ENCODE measurements at regions not wholly inside any gene's neighbourhood (a gene's known extent, or its start where the extent isn't known, plus 50 kb on each side); places are given as distances from the start of the nearest gene placed in this dataset.
"Not testable (repeated sequence)": the region's sequence is repeated elsewhere in the genome, so short reads cannot be mapped to it uniquely, and the experiment has no call there.

DNA sequence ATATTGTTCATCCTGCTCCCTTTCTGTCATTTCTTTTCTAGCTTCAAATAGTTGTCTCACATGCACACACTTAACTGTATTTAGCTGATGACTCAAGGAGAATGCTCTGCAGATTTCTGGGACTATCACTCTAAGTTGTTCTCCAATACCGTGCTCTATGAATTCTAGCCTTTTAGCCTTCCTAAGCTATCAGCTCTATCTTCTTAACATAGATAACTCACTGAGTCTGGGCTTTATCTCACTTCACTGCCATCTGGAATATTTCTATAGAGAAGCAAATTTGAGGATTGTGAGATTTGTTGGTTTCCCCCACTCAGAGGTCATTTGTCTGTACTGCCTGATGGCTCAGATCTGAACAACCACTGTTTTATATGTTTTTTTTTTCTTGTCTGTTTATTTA lies 369.7 kb downstream of the TUSC1 start:
- WGBS (ENCODE audit: insufficient coverage): 69% methylated on average over 1 of the region's 1 CpG
- no peaks in the 10 kb centered on the region for H3K4me1 ChIP-seq (ENCODE audit: control insufficient read depth, insufficient read depth, low read length)
- H3K9me3 ChIP-seq (ENCODE audit: control insufficient read depth, insufficient read depth, low read length): peaks cover 2% of the 10 kb centered on the region
- H3K9me3 Mint-ChIP-seq: peaks cover 6 to 23% of the 10 kb centered on the region in 2 donors
- H3K27ac Mint-ChIP-seq: no peak overlapping the region
- no peaks in the 10 kb centered on the region for H3K36me3 ChIP-seq (ENCODE audit: control insufficient read depth, insufficient read depth, low read length)
- no peak overlapping the region for H3K4me3 ChIP-seq (ENCODE audit: low read length)
- TF ChIP-seq, protein P1, sequence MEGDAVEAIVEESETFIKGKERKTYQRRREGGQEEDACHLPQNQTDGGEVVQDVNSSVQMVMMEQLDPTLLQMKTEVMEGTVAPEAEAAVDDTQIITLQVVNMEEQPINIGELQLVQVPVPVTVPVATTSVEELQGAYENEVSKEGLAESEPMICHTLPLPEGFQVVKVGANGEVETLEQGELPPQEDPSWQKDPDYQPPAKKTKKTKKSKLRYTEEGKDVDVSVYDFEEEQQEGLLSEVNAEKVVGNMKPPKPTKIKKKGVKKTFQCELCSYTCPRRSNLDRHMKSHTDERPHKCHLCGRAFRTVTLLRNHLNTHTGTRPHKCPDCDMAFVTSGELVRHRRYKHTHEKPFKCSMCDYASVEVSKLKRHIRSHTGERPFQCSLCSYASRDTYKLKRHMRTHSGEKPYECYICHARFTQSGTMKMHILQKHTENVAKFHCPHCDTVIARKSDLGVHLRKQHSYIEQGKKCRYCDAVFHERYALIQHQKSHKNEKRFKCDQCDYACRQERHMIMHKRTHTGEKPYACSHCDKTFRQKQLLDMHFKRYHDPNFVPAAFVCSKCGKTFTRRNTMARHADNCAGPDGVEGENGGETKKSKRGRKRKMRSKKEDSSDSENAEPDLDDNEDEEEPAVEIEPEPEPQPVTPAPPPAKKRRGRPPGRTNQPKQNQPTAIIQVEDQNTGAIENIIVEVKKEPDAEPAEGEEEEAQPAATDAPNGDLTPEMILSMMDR (IDR thresholded peaks at IDR 0.05): no peak
- ATAC-seq (no peak), DNase-seq (no peak)
- intact Hi-C loops (cut with micrococcal nuclease): no loop called here
- no peaks in the 10 kb centered on the region for H3K4me1 Mint-ChIP-seq
- H3K27ac ChIP-seq (ENCODE audit: low read length): no peak overlapping the region
- H3K27me3 ChIP-seq (ENCODE audit: control insufficient read depth, insufficient read depth, low read length): no peaks in the 10 kb centered on the region
- H3K4me3 Mint-ChIP-seq: no peak overlapping the region
- H3K36me3 Mint-ChIP-seq: peaks cover 7% of the 10 kb centered on the region
- H3K27me3 Mint-ChIP-seq (ENCODE audit: low read depth in 2 of 2): no peaks in the 10 kb centered on the region

DNA sequence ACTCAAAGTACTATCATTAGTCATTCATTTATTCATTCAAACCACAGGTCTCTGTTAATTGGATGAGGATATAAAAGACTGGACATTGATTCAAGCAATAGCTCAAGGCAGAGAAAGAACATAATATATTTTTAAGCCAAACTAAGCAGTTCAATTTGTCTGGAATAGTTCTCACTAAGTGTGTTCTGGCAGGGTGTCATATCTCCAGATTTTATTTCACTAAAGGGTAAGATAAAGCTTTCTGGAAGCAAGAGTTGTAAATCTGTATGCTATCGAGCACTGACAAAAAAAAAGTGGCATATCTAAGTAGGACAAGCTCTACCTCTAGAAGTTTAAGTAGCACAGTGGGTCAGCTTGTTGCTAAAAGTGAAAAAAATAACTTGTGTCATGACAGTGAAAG lies 375.6 kb downstream of the TUSC1 start:
- intact Hi-C loops (cut with micrococcal nuclease): no loop called here
- TF ChIP-seq, protein P1 (IDR thresholded peaks at IDR 0.05): no peak
- H3K36me3 ChIP-seq (ENCODE audit: control insufficient read depth, insufficient read depth, low read length): no peaks in the 10 kb centered on the region
- no peaks in the 10 kb centered on the region for H3K4me1 ChIP-seq (ENCODE audit: control insufficient read depth, insufficient read depth, low read length)
- H3K4me3 ChIP-seq (ENCODE audit: low read length): no peak overlapping the region
- Mint-ChIP-seq H3K27me3 (ENCODE audit: low read depth in 2 of 2) (no peaks in the 10 kb centered on the region), H3K36me3 (no peaks in the 10 kb centered on the region), H3K27ac (no peak overlapping the region), H3K4me1 (no peaks in the 10 kb centered on the region), H3K9me3 (peaks cover 13 to 22% of the 10 kb centered on the region in 2 donors), H3K4me3 (no peak overlapping the region)
- ATAC-seq (no peak), DNase-seq (no peak)
- no peak overlapping the region for H3K27ac ChIP-seq (ENCODE audit: low read length)
- 31% methylated on average over 1 of the region's 1 CpG for WGBS (ENCODE audit: insufficient coverage)
- no peaks in the 10 kb centered on the region for H3K27me3 ChIP-seq (ENCODE audit: control insufficient read depth, insufficient read depth, low read length)
- H3K9me3 ChIP-seq (ENCODE audit: control insufficient read depth, insufficient read depth, low read length): no peaks in the 10 kb centered on the region

- H3K4me3 Mint-ChIP-seq; intact Hi-C loops (cut with micrococcal nuclease); H3K9me3 ChIP-seq (ENCODE audit: control insufficient read depth, insufficient read depth, low read length); H3K4me1 Mint-ChIP-seq; H3K27me3 Mint-ChIP-seq (ENCODE audit: low read depth in 2 of 2); H3K36me3 Mint-ChIP-seq; H3K4me1 ChIP-seq (ENCODE audit: control insufficient read depth, insufficient read depth, low read length); ATAC-seq; H3K27ac Mint-ChIP-seq; H3K36me3 ChIP-seq (ENCODE audit: control insufficient read depth, insufficient read depth, low read length); H3K27me3 ChIP-seq (ENCODE audit: control insufficient read depth, insufficient read depth, low read length); H3K4me3 ChIP-seq (ENCODE audit: low read length); DNase-seq; H3K27ac ChIP-seq (ENCODE audit: low read length): not testable (repeated sequence)
- peaks cover 14 to 17% of the 10 kb centered on the region in 2 donors for H3K9me3 Mint-ChIP-seq
- WGBS (ENCODE audit: insufficient coverage): 91% methylated on average over 5 of the region's 5 CpGs
Observed at GRCh38 chr9:25288195-25288594, 390.0 kb downstream of the TUSC1 start.

DNA sequence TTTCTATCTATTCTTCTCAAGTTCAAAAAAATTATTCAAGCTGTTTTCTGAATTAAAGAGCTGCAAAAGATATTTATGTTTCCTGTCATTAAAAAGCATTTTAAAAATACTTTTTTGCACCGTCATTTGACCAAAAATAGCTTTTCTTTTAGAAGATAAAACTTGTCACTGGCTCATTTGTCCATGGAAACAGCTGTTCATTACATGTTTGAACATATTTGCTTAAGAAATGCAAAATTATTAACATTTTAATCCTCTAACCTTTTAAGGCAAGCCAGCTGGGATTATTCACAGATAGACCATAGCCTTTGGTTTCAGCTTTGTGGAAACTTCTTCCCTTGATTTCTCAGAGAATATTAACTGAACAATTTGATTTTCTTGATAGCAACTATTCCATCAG lies 393.9 kb downstream of the TUSC1 start:
- H3K27ac ChIP-seq (ENCODE audit: low read length): no peak overlapping the region
- WGBS (ENCODE audit: insufficient coverage): no CpG with 5 or more reads among the region's 1 CpG
- H3K36me3 Mint-ChIP-seq: no peaks in the 10 kb centered on the region

More for the DNA sequence above, 393.9 kb downstream of the TUSC1 start:
- Histone ChIP-seq H3K4me3 (ENCODE audit: low read length) (no peak overlapping the region), H3K36me3 (ENCODE audit: control insufficient read depth, insufficient read depth, low read length) (no peaks in the 10 kb centered on the region), H3K27me3 (ENCODE audit: control insufficient read depth, insufficient read depth, low read length) (no peaks in the 10 kb centered on the region), H3K4me1 (ENCODE audit: control insufficient read depth, insufficient read depth, low read length) (no peaks in the 10 kb centered on the region), H3K9me3 (ENCODE audit: control insufficient read depth, insufficient read depth, low read length) (peaks cover 4% of the 10 kb centered on the region)
- TF ChIP-seq, protein P1 (IDR thresholded peaks at IDR 0.05): no peak
- DNase-seq: no peak
- no peak overlapping the region for H3K4me3 Mint-ChIP-seq
- H3K9me3 Mint-ChIP-seq: peaks cover 14 to 17% of the 10 kb centered on the region in 2 donors
- no peaks in the 10 kb centered on the region for H3K27me3 Mint-ChIP-seq (ENCODE audit: low read depth in 2 of 2)
- intact Hi-C loops (cut with micrococcal nuclease): no loop called here
- ATAC-seq: no peak
- H3K27ac Mint-ChIP-seq: no peak overlapping the region
- no peaks in the 10 kb centered on the region for H3K4me1 Mint-ChIP-seq

Measured in natural killer cell (primary cell).